Left lung (tissue), 4 donors: ENCODE measurements at regions not wholly inside any gene's neighbourhood (a gene's known extent, or its start where the extent isn't known, plus 50 kb on each side); places are given as distances from the start of the nearest gene placed in this dataset.
A peak's percentile ranks its signal among the peaks of the same experiment; 100 is the strongest.

Experiments
- ATAC-seq: fragments of 200-7000 bp; cut with Tn5 transposase; one replicate; pipeline ENCODE4 v1.9.1; 2020; ENCODE audit warnings: moderate library complexity
- DNase-seq, 4 donors: peaks; one replicate each; pipeline ENCODE4 v3.0.0-alpha.2; 2013 to 2020
- H3K27ac ChIP-seq, 2 donors: fragments of 200-600 bp; sonication (generic) in 1 of 2; one replicate each; pipeline versions ENCODE4 v1.5.0 to v1.8.0; 2020 to 2021
- H3K27me3 ChIP-seq, 2 donors: fragments of 200-600 bp; sonication (generic) in 1 of 2; one replicate each; pipeline versions ENCODE4 v1.5.0 to v1.8.0; 2020 to 2021
- H3K36me3 ChIP-seq, 2 donors: fragments of 200-600 bp; sonication (generic) in 1 of 2; one replicate each; pipeline versions ENCODE4 v1.5.0 to v1.8.0; 2020 to 2021
- H3K4me1 ChIP-seq, 2 donors: fragments of 200-600 bp; one replicate each; pipeline ENCODE4 v1.8.0; 2021
- H3K4me3 ChIP-seq, 2 donors: fragments of 200-600 bp; sonication (generic) in 1 of 2; one replicate each; pipeline versions ENCODE4 v1.5.0 to v1.8.0; 2020 to 2021; ENCODE audit warnings: mild to moderate bottlenecking in 1 of 2
- H3K9me3 ChIP-seq, 2 donors: fragments of 200-600 bp; sonication (generic) in 1 of 2; one replicate each; pipeline versions ENCODE4 v1.5.0 to v1.8.0; 2020 to 2021
- intact Hi-C, 2 donors: fragments of 100-400 bp; cut with DNase I; formaldehyde crosslinking; loops; one replicate each; pipeline versions ENCODE4 v1.11.2 to v1.14.2; 2022
- TF ChIP-seq, protein P1 (sequence below), 2 donors: fragments of 200-600 bp; sonication (generic) in 1 of 2; IDR thresholded peaks; one replicate each; pipeline versions ENCODE4 v1.5.0 to v1.8.0; 2021; ENCODE audit warnings: antibody characterized with exemption in 2 of 2
- donor health status: DM: no; HTN: yes; CAD: no.
- donor health status: DM: no; HTN: no; CAD: no.

DNA sequence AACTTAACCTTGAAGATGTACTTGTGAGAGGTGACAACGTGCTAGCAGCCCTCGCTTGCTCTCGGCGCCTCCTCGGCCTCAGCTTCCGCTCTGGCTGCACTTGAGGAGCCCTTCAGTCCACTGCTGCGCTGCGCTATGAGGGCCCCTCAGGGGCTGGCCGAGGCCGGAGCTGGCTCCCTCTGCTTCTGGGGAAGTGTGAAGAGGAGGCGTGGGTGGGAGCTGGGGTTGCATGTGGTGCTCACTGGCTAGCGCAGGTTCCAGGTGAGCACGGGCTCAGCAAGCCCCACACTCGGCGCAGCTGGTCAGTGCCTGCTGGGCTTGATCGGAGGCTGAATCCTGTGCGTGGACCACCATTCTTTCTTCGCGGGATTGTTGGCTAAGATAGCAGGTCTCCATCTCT lies 166.1 kb downstream of the MRPS30 start:
- Histone ChIP-seq H3K9me3 (peaks cover 0 to 41% of the 10 kb centered on the region in 2 donors), H3K4me1 (no peaks in the 10 kb centered on the region), H3K4me3 (no peak overlapping the region), H3K27me3 (no peaks in the 10 kb centered on the region), H3K36me3 (no peaks in the 10 kb centered on the region), H3K27ac (no peak overlapping the region)
- ATAC-seq, result no peak
- TF ChIP-seq, protein P1, sequence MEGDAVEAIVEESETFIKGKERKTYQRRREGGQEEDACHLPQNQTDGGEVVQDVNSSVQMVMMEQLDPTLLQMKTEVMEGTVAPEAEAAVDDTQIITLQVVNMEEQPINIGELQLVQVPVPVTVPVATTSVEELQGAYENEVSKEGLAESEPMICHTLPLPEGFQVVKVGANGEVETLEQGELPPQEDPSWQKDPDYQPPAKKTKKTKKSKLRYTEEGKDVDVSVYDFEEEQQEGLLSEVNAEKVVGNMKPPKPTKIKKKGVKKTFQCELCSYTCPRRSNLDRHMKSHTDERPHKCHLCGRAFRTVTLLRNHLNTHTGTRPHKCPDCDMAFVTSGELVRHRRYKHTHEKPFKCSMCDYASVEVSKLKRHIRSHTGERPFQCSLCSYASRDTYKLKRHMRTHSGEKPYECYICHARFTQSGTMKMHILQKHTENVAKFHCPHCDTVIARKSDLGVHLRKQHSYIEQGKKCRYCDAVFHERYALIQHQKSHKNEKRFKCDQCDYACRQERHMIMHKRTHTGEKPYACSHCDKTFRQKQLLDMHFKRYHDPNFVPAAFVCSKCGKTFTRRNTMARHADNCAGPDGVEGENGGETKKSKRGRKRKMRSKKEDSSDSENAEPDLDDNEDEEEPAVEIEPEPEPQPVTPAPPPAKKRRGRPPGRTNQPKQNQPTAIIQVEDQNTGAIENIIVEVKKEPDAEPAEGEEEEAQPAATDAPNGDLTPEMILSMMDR (IDR thresholded peaks at IDR 0.05), result no peak
- DNase-seq, result peak in 1 of 4 donors; percentile 64
- intact Hi-C loops, result no loop called here

DNA sequence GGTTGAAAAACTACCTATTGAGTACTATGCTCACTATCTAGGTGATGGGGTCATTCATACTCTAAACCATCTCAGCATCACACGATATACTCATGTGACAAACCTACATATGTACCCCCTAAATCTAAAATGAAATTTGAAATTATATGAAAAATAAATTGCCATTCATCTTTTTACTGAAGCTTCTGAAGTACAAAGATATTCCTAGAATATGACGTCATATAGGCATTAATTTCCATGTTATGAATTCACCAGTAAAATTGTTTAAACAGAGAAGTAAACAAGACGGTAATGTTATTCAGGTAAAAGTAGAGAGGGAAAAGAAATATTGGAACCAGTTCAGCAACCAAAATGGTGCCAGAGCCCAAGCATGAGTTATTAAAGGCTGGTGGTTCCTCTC lies 173.0 kb downstream of the MRPS30 start:
- intact Hi-C loops, result no loop called here
- ATAC-seq (no peak), DNase-seq (no peak)
- no peaks in the 10 kb centered on the region for H3K27me3 ChIP-seq
- no peaks in the 10 kb centered on the region for H3K4me1 ChIP-seq
- TF ChIP-seq, protein P1 (IDR thresholded peaks at IDR 0.05), result no peak
- H3K36me3 ChIP-seq, result no peaks in the 10 kb centered on the region
- H3K4me3 ChIP-seq, result no peak overlapping the region
- H3K9me3 ChIP-seq, result peaks cover 0 to 62% of the 10 kb centered on the region in 2 donors
- no peak overlapping the region for H3K27ac ChIP-seq

DNA sequence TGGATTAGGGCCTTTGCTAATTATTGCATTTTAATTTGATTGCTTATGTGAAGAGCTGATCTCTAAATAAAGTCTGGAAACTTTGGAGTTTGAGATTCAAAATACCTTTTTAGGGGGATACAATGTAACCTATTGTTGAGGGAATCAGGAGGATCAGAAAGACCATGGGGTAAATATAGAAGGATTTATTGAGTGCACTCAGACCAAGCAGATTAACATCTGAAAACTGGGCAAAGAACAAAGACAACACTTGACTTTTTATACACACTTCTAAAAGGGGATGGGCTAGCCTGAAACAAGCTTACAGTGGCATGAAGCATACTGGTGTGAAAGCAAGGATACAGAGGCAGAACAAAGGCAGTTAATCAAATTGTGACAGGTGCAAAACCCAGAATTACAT lies 174.3 kb downstream of the MRPS30 start:
- no peak overlapping the region for H3K27ac ChIP-seq
- ATAC-seq, result no peak
- intact Hi-C loops, result no loop called here
- no peak for DNase-seq
- peaks cover 0 to 70% of the 10 kb centered on the region in 2 donors for H3K9me3 ChIP-seq
- H3K4me1 ChIP-seq, result no peaks in the 10 kb centered on the region
- H3K36me3 ChIP-seq, result no peaks in the 10 kb centered on the region
- H3K27me3 ChIP-seq, result no peaks in the 10 kb centered on the region
- H3K4me3 ChIP-seq, result no peak overlapping the region
- TF ChIP-seq, protein P1 (IDR thresholded peaks at IDR 0.05), result no peak

DNA sequence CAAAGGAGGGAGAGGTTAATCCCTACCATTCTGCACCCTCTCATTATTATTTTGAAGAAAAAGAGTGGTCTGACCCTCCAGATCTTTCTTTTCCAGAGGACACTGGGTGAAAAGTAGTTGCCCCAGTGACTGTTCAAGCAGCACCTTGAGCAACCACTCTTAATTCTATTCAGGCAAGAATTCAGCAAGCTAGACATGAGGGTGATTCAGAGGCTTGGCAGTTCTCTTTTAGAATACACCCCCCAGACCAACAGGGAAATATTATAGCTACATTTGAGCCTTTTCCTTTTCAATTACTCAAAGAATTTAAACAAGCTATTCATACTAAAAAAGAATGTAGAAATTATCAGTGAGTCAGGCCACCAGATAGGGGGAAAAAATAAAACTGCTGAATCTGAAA lies 178.3 kb downstream of the MRPS30 start:
- Histone ChIP-seq H3K36me3 (no peaks in the 10 kb centered on the region), H3K9me3 (peaks cover 0 to 84% of the 10 kb centered on the region in 2 donors), H3K4me3 (no peak overlapping the region), H3K27me3 (no peaks in the 10 kb centered on the region), H3K27ac (no peak overlapping the region), H3K4me1 (no peaks in the 10 kb centered on the region)
- no peak for DNase-seq
- intact Hi-C loops, result no loop called here
- TF ChIP-seq, protein P1 (IDR thresholded peaks at IDR 0.05), result no peak
- no peak for ATAC-seq

DNA sequence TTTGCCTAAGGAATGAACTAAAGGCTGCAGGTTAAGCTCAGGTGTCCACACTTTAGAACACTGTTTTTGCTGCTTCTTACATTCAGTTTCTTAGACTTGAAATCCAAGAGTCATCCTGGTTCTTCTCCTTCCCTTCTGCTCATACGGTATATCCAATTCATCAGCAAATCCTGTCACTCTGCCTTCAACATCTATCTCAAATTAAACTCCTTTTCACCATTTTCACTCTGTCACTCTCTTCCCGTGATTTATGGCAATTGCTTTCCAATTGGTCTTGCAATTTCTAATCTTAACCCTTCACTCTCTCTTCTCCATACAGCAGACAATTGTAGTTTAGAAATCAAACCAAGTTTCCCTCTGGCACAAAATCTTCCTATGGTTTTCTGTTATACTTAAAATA lies 182.9 kb downstream of the MRPS30 start:
- DNase-seq (no peak), ATAC-seq (no peak)
- Histone ChIP-seq H3K9me3 (peaks cover 0 to 48% of the 10 kb centered on the region in 2 donors), H3K4me3 (no peak overlapping the region), H3K27ac (no peak overlapping the region), H3K4me1 (no peaks in the 10 kb centered on the region), H3K36me3 (no peaks in the 10 kb centered on the region), H3K27me3 (no peaks in the 10 kb centered on the region)
- intact Hi-C loops, result no loop called here
- TF ChIP-seq, protein P1 (IDR thresholded peaks at IDR 0.05), result no peak
